ENCODE measurements at regions not wholly inside any gene's neighbourhood (a gene's known extent, or its start where the extent isn't known, plus 50 kb on each side); places are given as distances from the start of the nearest gene placed in this dataset.

DNA sequence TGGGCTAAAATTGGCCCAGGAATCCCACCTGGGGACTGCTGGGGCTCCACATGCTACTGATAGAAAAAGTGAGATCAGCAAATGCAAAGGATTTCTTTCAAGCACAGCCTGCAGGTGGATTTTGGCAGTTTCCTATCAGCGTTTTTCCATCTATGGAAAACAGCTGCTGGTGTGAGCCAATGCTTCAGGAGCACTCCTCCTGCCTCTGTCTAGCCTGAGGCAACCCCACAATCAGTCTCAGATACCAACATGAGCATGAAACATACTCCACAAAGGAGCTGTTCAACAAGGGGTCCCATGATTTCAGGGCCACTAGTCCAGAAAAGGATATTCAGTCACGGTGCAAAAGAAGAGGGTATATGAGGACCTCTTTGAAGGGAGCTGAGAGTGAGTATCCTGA is 311.5 kb upstream of the THBS1 start:
- Histone ChIP-seq H3K9me3 (ENCODE audit: insufficient read depth, low read length) (no peaks in the 10 kb centered on the region), H3K9me2 (replicated peaks; ENCODE audit: insufficient read depth, low read length) (no peaks in the 10 kb centered on the region), H3K79me2 (ENCODE audit: insufficient read depth, low read length) (no peaks in the 10 kb centered on the region), H3F3A (ENCODE audit: insufficient read depth) (no peaks in the 10 kb centered on the region), H3K27ac (ENCODE audit: low read depth, low read length) (no peak overlapping the region), H3K27me3 (ENCODE audit: low read length) (no peaks in the 10 kb centered on the region), H3K9ac (ENCODE audit: low read length) (no peak overlapping the region), H3K36me3 (ENCODE audit: low read length) (no peaks in the 10 kb centered on the region), H2AFZ (ENCODE audit: low read depth, low read length, severe bottlenecking) (no peak overlapping the region), H4K20me1 (ENCODE audit: low read depth, low read length) (no peaks in the 10 kb centered on the region), H3K4me2 (ENCODE audit: low read depth, low read length, poor library complexity, severe bottlenecking) (no peak overlapping the region), H3K4me3 (ENCODE audit: insufficient read depth, low read length, poor library complexity, severe bottlenecking) (no peak overlapping the region)
- TF ChIP-seq EZH2phosphoT487 (conservative IDR thresholded peaks at IDR 0.05; ENCODE audit: low read length), result no peak

DNA sequence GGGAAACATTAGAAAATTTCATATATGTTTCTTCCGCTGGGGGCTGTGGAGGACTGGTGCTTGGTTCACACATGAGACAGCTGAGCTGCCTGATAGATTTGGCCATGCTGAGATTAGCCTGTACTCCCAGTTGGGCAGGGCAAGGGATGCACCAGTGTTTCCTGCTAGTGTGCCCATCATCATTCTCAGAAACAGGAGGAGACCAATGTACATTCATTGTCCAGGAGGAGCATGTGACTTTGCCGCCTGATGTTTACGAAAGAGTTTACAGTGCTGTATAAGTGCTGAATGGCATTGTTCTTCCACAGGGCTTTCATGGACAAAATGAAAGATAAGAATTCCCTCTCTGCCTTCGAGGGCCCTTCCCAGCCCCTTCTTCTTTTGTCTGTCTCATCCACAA is 311.1 kb upstream of the THBS1 start:
- Histone ChIP-seq H3K27me3 (ENCODE audit: low read length) (no peaks in the 10 kb centered on the region), H3K79me2 (ENCODE audit: insufficient read depth, low read length) (no peaks in the 10 kb centered on the region), H3K27ac (ENCODE audit: low read depth, low read length) (no peak overlapping the region), H3K4me2 (ENCODE audit: low read depth, low read length, poor library complexity, severe bottlenecking) (no peak overlapping the region), H4K20me1 (ENCODE audit: low read depth, low read length) (no peaks in the 10 kb centered on the region), H3K4me3 (ENCODE audit: insufficient read depth, low read length, poor library complexity, severe bottlenecking) (no peak overlapping the region), H3K9me3 (ENCODE audit: insufficient read depth, low read length) (no peaks in the 10 kb centered on the region), H2AFZ (ENCODE audit: low read depth, low read length, severe bottlenecking) (no peak overlapping the region), H3K9me2 (replicated peaks; ENCODE audit: insufficient read depth, low read length) (no peaks in the 10 kb centered on the region), H3K9ac (ENCODE audit: low read length) (no peak overlapping the region), H3K36me3 (ENCODE audit: low read length) (no peaks in the 10 kb centered on the region), H3F3A (ENCODE audit: insufficient read depth) (no peaks in the 10 kb centered on the region)
- TF ChIP-seq EZH2phosphoT487 (conservative IDR thresholded peaks at IDR 0.05; ENCODE audit: low read length), result no peak
- TF ChIP-seq, protein P1, sequence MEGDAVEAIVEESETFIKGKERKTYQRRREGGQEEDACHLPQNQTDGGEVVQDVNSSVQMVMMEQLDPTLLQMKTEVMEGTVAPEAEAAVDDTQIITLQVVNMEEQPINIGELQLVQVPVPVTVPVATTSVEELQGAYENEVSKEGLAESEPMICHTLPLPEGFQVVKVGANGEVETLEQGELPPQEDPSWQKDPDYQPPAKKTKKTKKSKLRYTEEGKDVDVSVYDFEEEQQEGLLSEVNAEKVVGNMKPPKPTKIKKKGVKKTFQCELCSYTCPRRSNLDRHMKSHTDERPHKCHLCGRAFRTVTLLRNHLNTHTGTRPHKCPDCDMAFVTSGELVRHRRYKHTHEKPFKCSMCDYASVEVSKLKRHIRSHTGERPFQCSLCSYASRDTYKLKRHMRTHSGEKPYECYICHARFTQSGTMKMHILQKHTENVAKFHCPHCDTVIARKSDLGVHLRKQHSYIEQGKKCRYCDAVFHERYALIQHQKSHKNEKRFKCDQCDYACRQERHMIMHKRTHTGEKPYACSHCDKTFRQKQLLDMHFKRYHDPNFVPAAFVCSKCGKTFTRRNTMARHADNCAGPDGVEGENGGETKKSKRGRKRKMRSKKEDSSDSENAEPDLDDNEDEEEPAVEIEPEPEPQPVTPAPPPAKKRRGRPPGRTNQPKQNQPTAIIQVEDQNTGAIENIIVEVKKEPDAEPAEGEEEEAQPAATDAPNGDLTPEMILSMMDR (IDR thresholded peaks at IDR 0.05; ENCODE audit: insufficient read depth, low read length, poor library complexity, severe bottlenecking), result no peak

DNA sequence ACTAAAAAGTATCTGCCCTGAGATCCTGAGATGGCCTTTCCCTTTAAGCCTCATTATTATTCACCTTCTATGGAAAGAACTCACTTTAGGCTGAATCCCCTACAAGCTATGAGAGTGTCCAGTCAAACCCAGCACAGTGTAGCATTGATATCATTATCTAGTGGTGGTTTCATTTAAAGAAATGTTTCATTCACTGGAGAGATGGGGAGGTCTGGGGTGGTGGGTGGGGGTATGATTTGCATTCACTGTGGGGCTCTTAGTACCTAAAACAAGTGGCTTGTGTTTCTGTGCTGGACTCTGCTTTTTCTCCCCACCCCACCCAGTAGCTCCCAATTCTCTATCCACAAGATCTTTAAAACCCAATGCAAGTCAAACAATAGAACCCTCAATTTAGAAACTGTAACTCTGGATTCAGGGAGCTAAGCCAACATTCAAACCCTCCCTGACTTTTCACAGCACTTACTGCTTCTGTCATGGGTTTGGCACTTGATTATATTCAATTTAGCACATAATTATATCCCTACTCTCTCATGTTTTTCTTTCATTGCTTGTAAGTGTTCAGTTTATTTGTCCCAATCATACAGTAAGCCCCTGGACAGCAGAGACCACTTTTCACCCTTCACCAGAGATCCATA is 310.5 kb upstream of the THBS1 start:
- Histone ChIP-seq H3K9me2 (replicated peaks; ENCODE audit: insufficient read depth, low read length) (no peaks in the 10 kb centered on the region), H3K9ac (ENCODE audit: low read length) (no peak overlapping the region), H3F3A (ENCODE audit: insufficient read depth) (no peaks in the 10 kb centered on the region), H3K27me3 (ENCODE audit: low read length) (no peaks in the 10 kb centered on the region), H3K36me3 (ENCODE audit: low read length) (no peaks in the 10 kb centered on the region), H3K9me3 (ENCODE audit: insufficient read depth, low read length) (no peaks in the 10 kb centered on the region), H4K20me1 (ENCODE audit: low read depth, low read length) (no peaks in the 10 kb centered on the region), H2AFZ (ENCODE audit: low read depth, low read length, severe bottlenecking) (no peak overlapping the region), H3K4me3 (ENCODE audit: insufficient read depth, low read length, poor library complexity, severe bottlenecking) (no peak overlapping the region), H3K27ac (ENCODE audit: low read depth, low read length) (no peak overlapping the region), H3K4me2 (ENCODE audit: low read depth, low read length, poor library complexity, severe bottlenecking) (no peak overlapping the region), H3K79me2 (ENCODE audit: insufficient read depth, low read length) (no peaks in the 10 kb centered on the region)
- TF ChIP-seq, protein P1 (IDR thresholded peaks at IDR 0.05; ENCODE audit: insufficient read depth, low read length, poor library complexity, severe bottlenecking), result no peak
- no peak for TF ChIP-seq EZH2phosphoT487 (conservative IDR thresholded peaks at IDR 0.05; ENCODE audit: low read length)

DNA sequence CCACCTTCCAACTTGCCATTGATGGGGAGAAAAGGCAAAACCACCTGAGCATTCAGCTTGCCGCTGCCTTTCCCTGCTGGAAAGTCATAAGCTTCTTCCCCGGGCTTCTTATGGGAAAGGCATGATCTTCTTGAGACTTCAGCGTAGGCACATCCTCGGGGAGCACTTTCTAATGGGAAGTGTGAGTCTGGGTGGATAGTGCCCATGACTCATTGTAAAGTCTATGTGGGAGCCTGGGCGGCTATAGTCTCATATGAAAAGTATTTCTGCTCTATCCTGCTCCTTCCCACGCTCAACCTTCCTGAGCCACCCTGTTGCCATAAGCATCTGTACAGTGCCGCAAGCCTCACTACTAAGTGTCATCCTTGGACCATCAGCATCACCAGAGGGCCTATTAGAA is 309.9 kb upstream of the THBS1 start:
- no peaks in the 10 kb centered on the region for H3K36me3 ChIP-seq (ENCODE audit: low read length)
- H3K9me2 ChIP-seq (replicated peaks; ENCODE audit: insufficient read depth, low read length), result no peaks in the 10 kb centered on the region
- H3F3A ChIP-seq (ENCODE audit: insufficient read depth), result no peaks in the 10 kb centered on the region
- H4K20me1 ChIP-seq (ENCODE audit: low read depth, low read length), result no peaks in the 10 kb centered on the region
- H3K9ac ChIP-seq (ENCODE audit: low read length), result no peak overlapping the region
- H3K79me2 ChIP-seq (ENCODE audit: insufficient read depth, low read length), result no peaks in the 10 kb centered on the region
- H3K4me3 ChIP-seq (ENCODE audit: insufficient read depth, low read length, poor library complexity, severe bottlenecking), result no peak overlapping the region
- H3K27ac ChIP-seq (ENCODE audit: low read depth, low read length), result no peak overlapping the region
- no peaks in the 10 kb centered on the region for H3K27me3 ChIP-seq (ENCODE audit: low read length)
- no peak overlapping the region for H2AFZ ChIP-seq (ENCODE audit: low read depth, low read length, severe bottlenecking)
- no peak overlapping the region for H3K4me2 ChIP-seq (ENCODE audit: low read depth, low read length, poor library complexity, severe bottlenecking)
- no peak for TF ChIP-seq EZH2phosphoT487 (conservative IDR thresholded peaks at IDR 0.05; ENCODE audit: low read length)
- TF ChIP-seq, protein P1 (IDR thresholded peaks at IDR 0.05; ENCODE audit: insufficient read depth, low read length, poor library complexity, severe bottlenecking), result no peak
- no peaks in the 10 kb centered on the region for H3K9me3 ChIP-seq (ENCODE audit: insufficient read depth, low read length)

All from SU-DHL-6 (cell line).